ENCODE measurements at regions not wholly inside any gene's neighbourhood (a gene's known extent, or its start where the extent isn't known, plus 50 kb on each side); places are given as distances from the start of the nearest gene placed in this dataset.

DNA sequence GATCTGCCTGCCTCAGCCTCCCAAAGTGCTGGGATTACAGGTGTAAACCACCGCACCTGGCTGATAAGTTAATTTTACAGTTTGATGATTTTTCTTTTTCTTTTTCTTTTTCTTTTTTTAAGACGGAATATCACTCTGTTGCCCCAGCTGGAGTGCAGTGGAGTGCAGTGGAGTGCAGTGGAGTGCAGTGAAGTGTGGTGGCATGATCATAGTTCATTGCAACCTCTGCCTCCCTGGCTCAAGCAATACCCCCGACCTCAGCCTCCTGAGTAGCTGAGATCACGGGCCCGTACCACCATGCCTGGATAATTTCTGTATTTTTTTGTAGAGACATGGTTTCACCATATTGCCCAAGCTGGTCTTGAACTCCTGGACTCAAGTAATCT lies 84.4 kb upstream of the CXADR start:
- no peak for DNase-seq

DNA sequence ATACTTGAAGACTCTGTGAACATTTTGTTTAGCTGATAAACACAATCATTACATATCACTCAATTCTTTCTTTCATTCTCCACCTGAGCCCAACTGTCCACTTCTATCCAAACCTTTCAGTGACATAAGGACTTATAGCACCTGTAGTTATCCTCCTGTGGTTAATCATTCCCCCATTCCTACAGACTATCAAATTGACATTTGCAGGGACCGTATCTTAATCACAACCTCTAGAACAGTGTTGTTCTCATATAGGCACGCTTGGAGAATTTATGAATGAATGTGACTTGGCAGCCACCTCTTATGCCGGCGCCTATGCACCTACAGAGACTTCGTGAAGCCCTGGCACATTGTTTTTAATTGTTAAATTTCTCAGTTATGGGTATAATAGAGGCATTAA lies 83.9 kb upstream of the CXADR start:
- DNase-seq = no peak

DNA sequence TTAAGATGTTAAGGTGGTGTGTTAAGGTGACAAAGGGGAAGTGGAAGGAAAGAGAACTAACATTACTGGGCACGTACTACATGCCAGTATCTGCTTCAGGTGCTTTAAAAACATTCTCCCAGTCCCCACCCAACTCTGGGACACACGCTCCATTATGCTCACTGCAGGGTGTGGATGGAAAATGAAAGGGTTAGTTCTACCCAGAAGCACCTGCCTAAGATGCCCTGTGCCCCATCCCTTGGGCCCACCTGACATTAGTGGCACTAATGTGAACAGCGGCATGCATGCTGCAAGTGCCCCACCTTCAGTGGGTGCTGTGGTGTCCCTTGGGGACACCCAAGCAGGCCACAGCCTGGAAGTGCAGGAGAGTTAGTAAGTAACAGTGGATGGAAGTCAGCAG lies 82.9 kb upstream of the CXADR start:
- no peak for DNase-seq

DNA sequence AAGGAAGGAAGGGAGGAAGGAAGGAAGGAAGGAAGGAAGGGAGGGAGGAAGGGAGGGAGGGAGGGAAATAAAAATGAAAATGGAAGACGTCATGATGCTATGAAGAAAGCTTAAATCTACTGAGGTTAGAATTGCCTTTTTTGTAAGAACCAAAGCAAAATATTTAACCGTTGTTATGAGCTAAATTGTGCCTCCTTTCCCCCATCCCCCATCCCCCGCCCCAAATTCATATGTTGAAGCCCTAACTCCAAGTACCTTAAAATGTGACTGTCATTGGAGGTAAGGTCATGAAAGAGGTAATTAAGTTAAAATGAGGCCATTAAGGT lies 80.1 kb upstream of the CXADR start:
- DNase-seq = no peak

DNA sequence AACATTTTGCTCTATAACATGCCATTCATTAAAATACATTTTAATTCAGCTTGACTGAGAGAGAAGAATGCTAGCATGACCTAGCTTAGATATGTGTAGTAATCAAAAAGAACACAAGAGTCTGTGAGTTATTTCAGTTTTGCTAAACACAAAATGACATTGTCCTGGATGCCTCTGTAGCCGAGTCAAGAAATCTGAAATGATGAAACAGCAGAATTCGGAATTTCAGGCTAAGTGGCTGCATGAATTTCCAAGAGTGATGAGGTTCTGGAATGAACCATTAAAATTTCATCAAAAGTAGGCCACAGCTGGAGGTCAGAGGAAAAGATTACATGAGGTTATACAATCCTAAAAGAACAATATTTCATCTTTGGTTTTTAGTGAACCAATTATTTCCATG lies 79.1 kb upstream of the CXADR start:
- no peak for DNase-seq

DNA sequence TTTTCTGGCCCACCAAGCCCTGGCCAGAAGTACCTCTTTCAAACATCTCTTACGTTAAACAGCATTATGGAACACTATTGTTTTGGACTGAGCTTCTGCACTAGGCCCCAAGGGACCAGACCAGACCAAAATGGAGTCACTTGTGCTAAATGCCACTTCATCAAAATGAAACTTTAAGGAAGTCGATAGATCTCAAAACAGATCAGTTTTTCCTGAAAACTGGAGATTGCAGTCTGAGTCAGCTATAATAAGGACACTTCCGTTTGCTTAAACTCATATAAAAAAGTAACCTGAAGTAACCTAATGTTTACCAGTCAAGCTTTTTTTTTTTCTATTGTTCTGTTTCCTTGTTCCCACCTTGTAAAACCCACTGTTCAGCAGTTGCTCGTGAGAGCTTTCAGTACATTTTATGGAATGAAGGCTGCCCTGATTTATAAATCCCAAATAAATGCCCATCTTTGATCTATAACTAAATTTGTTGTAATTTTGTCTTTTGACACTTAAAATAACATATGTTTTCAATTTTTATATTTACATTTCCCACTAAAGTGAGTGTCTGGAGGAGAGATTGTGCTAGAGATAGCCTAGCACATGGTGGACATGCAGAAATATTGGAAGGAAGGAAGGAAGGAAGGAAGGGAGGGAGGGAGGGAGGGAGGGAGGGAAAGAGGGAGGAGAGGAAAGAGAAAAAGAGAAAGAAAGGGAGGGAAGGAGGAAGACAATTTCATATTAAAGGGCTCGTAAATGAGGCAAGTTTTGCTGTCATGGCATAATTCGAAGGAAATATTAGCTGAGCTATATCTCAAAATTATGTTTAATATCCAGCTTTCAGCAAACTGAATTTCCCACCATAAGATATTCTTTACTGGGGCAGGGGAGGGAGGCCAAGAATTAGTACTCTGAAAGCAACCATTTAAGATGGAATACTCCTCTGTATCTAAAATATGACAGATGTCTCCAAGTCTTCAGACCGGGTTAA lies 77.0 kb upstream of the CXADR start:
- DNase-seq = no peak

DNA sequence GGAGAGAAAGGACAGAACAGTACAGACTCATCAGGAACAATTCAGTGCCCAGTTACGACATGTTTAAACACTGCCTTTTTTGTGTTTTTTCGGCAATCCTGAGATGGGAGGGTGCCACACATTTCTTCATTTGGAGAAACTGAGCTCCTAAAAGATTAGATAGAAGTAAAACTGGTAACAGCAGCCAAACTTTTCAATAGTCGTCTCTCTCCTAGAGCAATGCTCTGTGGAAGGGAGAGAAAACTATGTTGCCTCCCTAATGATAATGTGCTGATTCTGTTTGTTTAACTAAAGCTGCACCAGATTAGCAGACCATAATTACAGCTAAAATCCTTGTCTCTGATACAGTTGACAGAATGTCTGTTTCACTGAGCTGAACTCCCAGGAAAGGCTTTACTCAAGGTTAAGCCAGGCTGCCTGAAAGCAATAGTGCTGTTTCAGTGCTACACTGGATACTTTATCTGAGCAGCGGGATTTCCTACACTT lies 76.2 kb upstream of the CXADR start:
- peak in 1 of 58 donors; percentile 17 for DNase-seq

DNA sequence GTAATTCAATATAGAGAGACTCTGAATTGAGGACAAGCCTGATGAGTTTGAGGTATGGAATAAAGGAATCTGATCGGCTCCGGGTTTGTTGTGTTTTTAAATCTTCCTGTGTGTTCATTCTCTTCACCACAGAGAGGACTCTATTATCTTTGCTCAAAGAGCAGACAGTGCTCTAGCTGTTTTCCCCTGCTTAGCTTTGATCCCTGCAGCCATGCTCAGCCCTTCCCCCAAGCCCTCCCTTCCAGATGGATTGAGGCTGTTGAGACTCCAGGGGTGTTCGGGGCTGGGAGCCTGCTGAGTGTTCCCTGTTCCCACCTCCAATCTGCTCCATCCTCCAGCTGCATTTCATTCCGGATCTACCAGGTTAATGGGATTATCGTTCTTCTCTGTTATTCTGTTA lies 74.2 kb upstream of the CXADR start:
- DNase-seq = peak in 10 of 58 donors; percentile 4 to 44 (median 13)

DNA sequence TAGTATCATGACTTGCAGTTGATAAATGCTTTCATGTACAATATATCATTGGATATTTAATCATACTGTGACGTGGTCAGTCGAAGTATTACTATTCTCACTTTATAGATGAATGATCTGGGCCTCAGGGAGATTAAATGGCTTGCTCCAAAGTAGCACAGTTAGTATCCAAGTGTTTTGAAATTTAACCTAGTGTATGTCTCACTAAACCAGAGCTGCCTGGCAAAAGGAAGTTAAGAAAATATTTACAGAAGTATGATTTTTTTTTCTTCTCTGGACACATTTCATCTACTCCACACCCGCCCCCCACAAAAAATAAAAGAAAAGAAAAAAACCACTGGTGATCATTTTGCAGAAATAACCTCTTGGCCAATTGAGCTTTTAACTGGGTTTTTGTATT lies 71.9 kb upstream of the CXADR start:
- DNase-seq = no peak

DNA sequence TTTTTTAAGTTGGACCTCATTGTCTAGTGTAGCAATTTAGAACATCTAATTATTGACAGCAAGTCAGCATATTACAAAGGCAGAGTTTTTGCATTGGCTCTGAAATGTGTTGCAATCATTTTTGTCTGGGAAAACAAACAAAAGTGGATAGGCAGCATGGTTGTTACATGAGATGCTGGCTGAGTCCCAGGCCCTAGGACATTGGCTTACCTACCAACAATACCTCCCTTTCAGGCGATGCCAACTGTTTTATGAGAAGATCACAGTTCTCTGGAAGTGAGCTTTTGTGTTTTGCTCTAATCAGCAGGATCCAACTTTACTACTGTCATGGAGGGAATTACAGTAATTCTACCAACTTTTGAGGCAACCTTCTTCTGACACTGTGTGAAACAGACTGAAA lies 71.5 kb upstream of the CXADR start:
- DNase-seq = peak in 10 of 58 donors; percentile 12 to 66 (median 24)

DNA sequence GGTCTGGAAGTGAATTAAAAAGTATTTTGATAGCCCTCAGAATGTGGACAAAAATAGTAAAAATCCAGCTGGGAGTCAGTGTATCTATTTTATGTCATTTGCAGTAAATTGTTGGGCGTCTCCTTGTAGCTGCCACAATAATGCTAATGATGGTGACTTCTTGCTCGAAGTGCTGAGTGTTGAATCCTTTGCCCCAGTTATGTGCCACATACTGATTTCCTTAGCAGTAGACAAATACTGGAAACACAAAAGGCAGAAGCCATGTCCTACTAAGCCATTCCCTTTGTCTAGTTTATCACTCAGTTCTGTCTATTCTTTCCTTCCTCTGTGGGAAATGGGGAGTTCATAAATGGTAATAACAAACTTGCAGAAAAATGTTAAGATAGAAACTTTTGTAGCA lies 70.7 kb upstream of the CXADR start:
- no peak for DNase-seq

DNA sequence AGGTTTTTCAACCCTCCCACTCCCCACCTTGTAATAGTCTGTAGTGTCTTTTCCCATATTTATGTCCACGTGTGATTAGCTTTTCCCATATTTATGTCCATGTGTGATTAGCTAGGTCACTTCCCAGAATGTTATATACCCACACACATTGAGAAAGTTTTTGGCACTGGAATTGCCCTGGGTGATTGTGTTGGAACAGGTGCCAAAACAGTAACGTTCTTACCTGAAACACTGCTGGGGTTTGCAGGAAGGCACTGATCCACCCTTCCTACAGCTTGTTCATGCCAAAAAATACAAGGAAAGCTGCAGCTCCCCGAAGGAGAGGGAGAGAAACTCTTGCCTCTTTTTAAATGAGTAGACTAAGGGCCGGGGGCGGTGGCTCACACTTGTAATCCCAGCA lies 68.0 kb upstream of the CXADR start:
- DNase-seq = no peak

DNA sequence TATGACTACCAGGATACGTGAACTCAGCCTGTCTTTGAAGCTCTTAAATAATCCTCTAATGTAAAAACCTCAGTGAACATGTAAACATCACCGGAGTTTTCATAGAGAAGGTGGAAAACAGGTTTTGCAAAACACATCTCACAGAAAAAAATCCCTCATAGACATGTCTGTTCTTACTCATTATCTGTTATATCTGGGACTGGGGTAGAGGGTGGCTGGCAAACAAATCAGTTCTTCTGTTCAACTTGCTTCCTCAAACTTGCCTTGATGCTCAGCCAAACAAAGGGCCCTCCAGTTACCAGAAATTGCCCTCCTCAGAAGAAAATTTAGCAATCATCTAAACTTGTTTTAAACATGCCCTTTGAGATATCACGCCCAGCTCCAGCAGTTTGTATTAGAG lies 66.1 kb upstream of the CXADR start:
- DNase-seq = no peak

DNA sequence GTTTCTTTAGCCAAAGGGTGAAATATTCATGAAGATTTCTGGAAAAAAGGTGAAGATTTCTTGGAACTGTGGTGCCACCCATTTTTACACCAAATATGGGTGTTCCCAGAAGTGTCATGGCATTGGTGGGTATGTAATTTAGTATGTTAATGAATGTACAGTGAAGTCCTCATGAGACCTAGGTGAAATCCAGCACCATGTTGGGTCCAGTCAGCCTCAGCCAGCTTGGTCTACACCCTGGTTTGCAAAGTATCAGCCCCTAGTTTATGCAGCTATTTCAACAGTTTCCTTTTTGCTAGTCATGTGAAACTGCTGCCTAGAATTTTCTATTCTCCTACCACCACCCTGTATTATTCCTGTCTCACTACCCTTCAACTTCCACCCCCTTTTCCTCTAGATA lies 63.1 kb upstream of the CXADR start:
- DNase-seq = no peak

DNA sequence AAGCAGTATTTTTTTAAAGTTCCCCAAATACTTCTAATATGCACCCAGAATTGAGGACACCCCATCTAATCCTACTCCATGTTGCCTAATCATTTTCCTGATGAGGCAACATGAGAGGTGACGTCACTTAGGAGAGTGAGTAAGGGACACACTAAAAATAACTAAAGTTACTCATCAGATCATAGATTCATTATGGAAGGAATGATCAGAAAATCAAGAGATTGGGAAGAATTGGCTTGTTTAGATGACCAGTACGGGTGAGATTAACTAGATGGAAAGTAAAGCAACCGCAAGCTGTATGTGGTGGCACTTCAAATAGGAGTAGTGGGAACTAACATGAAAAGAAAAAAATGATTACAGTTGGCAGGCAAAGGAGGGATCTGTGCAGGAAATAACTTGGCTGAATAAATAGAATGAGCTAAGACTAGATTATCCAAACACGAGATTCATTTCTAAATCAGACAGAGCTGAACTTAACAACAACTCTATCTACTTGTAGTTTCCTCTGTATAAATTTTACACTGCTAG lies 61.4 kb upstream of the CXADR start:
- DNase-seq = no peak

DNA sequence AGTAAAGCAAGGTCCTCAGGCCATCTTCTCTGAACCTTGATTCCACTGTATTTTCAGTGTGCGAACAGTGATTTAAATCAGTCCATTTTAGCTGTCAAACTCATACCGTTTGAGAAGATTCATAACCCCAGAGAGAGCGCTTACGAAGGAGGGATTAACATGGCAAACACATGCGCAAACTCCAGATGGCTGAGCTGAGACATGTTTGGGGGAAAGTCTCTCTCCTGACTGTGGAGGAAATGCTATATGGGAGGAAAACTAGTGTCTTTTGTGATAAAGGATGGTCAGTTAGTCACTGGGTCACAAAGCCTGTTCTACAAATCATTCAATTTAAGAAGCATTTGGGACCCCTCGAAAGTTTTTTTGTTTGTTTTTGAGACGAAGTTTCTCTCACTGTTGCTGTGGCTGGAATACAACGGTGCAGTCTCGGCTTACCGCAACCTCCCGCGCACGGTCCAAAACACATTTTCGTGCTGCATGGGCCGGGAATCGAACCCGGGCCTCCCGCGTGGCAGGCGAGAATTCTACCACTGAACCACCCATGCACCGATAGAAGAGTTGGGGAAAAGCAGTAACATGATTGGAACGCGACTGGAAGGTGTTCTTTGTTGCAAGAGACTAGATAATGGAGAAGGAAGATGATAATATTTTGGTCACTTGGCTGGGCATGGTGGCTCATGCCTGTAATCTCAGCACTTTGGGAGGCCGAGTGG lies 58.4 kb upstream of the CXADR start:
- DNase-seq = peak in 56 of 58 donors; percentile 9 to 79 (median 54)

DNA sequence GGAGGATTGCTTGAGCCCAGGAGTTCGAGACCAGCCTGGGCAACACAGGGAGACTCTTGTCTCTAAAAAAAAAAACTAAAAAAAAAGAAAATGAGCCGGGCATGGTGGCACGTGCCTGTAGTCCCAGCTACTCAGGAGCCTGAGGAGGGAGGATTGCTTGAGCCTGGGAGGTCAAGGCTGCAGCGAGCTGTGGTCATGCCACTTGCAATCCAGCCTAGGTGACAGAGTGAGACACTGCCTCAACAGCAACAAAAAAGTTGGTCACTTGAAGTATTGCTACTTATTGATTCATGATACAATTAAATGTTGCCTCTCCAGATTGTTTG lies 57.9 kb upstream of the CXADR start:
- DNase-seq = no peak

DNA sequence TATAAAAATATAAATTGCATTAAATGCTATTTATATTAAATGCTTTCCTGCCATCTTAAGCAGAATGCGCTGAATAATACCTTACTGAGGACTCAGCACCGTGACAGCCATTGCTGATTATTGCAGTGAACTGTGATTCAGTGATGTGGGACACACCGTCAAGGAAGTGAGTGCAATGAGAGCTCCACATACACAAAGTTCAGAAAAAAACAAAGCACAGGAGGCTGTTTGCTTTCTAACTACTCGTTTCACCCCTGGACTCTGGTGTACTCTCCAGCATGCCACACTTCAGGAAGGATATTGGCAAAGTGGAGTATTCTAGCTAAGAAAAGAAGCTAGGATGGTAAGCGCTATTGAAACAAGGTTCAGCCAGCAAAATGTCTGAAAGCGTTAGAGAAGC lies 57.4 kb upstream of the CXADR start:
- no peak for DNase-seq

DNA sequence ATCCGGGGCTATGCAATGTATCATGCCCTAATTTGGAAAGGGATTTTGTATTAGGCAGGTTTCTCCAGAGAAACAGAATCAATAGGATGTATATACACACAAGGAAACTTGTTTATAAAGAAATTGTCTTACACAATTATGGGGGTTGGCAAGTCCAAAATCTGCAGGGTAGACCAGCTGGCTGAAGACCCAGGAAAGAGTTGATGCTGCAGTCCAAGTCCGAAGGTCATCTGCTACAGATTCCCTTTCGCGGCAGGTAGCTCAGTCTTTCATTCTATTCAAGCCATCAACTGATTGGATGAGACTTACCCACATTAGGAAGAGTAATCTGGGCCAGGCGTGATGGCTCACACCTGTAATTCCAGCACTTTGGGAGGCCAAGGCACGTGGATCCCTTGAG lies 54.6 kb upstream of the CXADR start:
- DNase-seq = no peak

DNA sequence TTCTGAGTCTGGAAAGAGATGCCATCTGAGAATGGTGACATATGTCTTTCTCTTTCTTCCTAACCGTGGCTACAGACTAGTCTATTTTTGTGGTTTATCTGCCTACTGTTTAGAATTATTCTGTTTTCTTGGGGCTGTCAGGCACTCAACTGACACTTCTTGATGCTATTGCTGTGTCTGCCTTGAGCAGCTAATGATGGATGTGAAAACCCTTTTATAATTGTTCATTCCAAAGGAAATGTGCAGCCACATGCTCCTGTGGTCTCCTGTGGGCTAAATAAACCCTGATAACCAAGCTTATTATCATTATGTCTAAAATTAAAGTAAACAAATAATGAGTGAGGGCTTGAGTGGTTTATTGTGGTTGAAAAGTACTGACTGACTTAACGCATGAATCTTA lies 52.7 kb upstream of the CXADR start:
- DNase-seq = no peak

DNA sequence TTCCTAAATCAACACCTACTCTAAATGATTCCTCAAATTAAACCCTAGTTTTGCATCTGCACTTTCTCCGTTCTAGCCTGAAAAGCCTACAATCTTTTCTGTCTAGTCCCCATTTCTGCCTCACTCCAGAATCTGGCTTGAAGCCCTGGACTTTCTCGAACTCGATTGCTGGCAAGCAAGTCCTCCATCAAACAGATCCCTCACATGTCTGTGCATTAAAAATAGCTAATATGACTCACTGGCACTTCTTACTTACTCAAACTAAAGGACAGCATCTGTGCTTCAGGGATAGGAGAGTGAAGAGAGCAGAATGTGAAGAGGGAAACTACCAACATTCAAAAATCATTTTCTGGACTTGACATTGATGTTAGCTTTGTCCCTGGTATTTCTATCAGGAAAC lies 51.8 kb upstream of the CXADR start:
- DNase-seq = peak in 33 of 58 donors; percentile 8 to 80 (median 29)

DNA sequence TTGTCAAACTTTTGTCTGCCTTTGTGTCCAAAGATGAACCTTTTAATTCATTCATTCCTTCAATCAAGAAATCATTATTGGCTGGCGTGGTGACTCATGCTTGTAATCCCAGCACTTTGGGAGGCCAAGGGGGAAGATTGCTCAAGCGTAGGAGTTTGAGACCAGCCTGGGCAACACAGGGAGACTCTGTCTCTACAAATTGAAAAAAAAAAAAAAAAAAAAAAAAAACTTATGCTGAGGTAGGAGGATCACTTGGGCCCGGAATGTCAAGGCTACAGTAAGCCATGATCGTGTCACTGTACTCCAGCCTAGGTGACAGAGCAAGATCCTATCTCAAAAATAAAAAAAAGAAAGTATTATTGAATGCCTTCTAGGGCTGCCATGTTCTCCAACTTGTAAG lies 51.3 kb upstream of the CXADR start:
- DNase-seq = no peak
